HCT116 (cell line): ENCODE measurements at regions not wholly inside any gene's neighbourhood (a gene's known extent, or its start where the extent isn't known, plus 50 kb on each side); places are given as distances from the start of the nearest gene placed in this dataset.

Experiments
- CEBPB ChIP-seq: IDR thresholded peaks from 2 replicates; pipeline ENCODE4 v1.6.1; 2012; ENCODE audit warnings: low read depth
- EGR1 ChIP-seq: IDR thresholded peaks from 2 replicates; pipeline ENCODE4 v1.6.1; 2012; ENCODE audit warnings: low read depth
- EZH2phosphoT487 ChIP-seq: fragments of 200-600 bp; IDR thresholded peaks from 2 replicates; pipeline ENCODE4 v1.6.1; 2018; ENCODE audit warnings: antibody characterized with exemption, borderline replicate concordance
- FOSL1 ChIP-seq: IDR thresholded peaks from 2 replicates; pipeline ENCODE4 v1.6.1; 2012; ENCODE audit warnings: low read depth
- JUND ChIP-seq: IDR thresholded peaks from 2 replicates; pipeline ENCODE4 v1.6.1; 2012
- POLR2A ChIP-seq: IDR thresholded peaks from 2 replicates; pipeline ENCODE4 v1.7.0; 2011; ENCODE audit warnings: borderline replicate concordance; ENCODE audit not compliant: insufficient read depth, insufficient read length; ENCODE audit errors: extremely low read depth
- POLR2AphosphoS5 ChIP-seq: IDR thresholded peaks from 2 replicates; pipeline ENCODE4 v1.6.1; 2011; ENCODE audit warnings: mild to moderate bottlenecking, low read depth, low read length, moderate library complexity
- SRF ChIP-seq: IDR thresholded peaks from 2 replicates; pipeline ENCODE4 v1.6.1; 2012; ENCODE audit warnings: low read depth
- TCF7L2 ChIP-seq: IDR thresholded peaks from 2 replicates; pipeline ENCODE4 v1.7.0; 2011; ENCODE audit warnings: borderline replicate concordance, inconsistent platforms; ENCODE audit not compliant: insufficient read depth, insufficient read length; ENCODE audit errors: extremely low read depth
- YY1 ChIP-seq: IDR thresholded peaks from 2 replicates; pipeline ENCODE4 v1.6.1; 2011; ENCODE audit warnings: low read length, low read depth, moderate library complexity, mild to moderate bottlenecking; ENCODE audit not compliant: insufficient replicate concordance; ENCODE audit errors: extremely low read depth
- TF ChIP-seq, protein P1 (sequence below), 3 experiments: fragments of 200-600 bp in 1 of 3; sonication (generic) in 1 of 3; IDR thresholded peaks in 2 of 3; conservative IDR thresholded peaks in 1 of 3; 2 replicates each; pipeline ENCODE4 v1.5.1; 2012 to 2017; ENCODE audit warnings: low read depth in 2 of 3, low read length in 2 of 3, antibody characterized with exemption in 1 of 3, borderline replicate concordance in 1 of 3, control low read depth in 1 of 3, mild to moderate bottlenecking in 1 of 3, mixed read lengths in 1 of 3, mixed run types in 1 of 3, moderate library complexity in 1 of 3; ENCODE audit not compliant: insufficient read depth in 1 of 3
- TF ChIP-seq, protein P2 (sequence below): IDR thresholded peaks from 2 replicates; pipeline ENCODE4 v1.6.1; 2012
- TF ChIP-seq, protein P3 (sequence below): IDR thresholded peaks from 2 replicates; pipeline ENCODE4 v1.6.1; 2012; ENCODE audit warnings: low read depth

DNA sequence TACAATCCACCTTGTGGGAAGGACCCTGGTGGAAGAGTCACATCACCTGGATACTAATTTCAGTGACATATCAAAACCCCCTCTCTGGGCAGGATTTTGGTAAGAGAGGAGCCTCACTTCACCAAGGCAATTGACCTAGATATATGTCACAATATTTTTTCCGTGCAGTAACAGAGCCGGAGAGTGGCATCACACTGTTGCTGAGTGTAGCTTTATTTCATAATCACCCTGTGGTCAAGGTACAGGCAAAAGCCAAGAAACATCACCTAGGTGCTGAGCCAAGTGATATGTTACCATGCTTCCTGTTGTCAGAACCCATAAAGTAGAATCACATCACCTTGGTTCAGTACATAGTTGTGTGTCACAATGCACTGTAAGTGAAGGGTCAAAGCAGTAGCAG lies 895.2 kb upstream of the TSPY4 start:
- TF ChIP-seq, protein P1, sequence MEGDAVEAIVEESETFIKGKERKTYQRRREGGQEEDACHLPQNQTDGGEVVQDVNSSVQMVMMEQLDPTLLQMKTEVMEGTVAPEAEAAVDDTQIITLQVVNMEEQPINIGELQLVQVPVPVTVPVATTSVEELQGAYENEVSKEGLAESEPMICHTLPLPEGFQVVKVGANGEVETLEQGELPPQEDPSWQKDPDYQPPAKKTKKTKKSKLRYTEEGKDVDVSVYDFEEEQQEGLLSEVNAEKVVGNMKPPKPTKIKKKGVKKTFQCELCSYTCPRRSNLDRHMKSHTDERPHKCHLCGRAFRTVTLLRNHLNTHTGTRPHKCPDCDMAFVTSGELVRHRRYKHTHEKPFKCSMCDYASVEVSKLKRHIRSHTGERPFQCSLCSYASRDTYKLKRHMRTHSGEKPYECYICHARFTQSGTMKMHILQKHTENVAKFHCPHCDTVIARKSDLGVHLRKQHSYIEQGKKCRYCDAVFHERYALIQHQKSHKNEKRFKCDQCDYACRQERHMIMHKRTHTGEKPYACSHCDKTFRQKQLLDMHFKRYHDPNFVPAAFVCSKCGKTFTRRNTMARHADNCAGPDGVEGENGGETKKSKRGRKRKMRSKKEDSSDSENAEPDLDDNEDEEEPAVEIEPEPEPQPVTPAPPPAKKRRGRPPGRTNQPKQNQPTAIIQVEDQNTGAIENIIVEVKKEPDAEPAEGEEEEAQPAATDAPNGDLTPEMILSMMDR (IDR thresholded peaks at IDR 0.05 in 2 of 3, conservative IDR thresholded peaks at IDR 0.05 in 1 of 3; ENCODE audit: borderline replicate concordance in 1 of 3, insufficient read depth in 1 of 3, low read depth in 2 of 3, low read length in 2 of 3), result no peak
- TF ChIP-seq POLR2AphosphoS5, result no peak
- TF ChIP-seq, protein P2, sequence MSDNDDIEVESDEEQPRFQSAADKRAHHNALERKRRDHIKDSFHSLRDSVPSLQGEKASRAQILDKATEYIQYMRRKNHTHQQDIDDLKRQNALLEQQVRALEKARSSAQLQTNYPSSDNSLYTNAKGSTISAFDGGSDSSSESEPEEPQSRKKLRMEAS, result no peak
- TF ChIP-seq SRF, result no peak
- no peak for TF ChIP-seq YY1
- TF ChIP-seq POLR2A, result no peak
- TF ChIP-seq CEBPB, result no peak
- no peak for TF ChIP-seq FOSL1
- TF ChIP-seq EZH2phosphoT487, result no peak
- TF ChIP-seq EGR1, result no peak
- no peak for TF ChIP-seq TCF7L2
- TF ChIP-seq, protein P3, sequence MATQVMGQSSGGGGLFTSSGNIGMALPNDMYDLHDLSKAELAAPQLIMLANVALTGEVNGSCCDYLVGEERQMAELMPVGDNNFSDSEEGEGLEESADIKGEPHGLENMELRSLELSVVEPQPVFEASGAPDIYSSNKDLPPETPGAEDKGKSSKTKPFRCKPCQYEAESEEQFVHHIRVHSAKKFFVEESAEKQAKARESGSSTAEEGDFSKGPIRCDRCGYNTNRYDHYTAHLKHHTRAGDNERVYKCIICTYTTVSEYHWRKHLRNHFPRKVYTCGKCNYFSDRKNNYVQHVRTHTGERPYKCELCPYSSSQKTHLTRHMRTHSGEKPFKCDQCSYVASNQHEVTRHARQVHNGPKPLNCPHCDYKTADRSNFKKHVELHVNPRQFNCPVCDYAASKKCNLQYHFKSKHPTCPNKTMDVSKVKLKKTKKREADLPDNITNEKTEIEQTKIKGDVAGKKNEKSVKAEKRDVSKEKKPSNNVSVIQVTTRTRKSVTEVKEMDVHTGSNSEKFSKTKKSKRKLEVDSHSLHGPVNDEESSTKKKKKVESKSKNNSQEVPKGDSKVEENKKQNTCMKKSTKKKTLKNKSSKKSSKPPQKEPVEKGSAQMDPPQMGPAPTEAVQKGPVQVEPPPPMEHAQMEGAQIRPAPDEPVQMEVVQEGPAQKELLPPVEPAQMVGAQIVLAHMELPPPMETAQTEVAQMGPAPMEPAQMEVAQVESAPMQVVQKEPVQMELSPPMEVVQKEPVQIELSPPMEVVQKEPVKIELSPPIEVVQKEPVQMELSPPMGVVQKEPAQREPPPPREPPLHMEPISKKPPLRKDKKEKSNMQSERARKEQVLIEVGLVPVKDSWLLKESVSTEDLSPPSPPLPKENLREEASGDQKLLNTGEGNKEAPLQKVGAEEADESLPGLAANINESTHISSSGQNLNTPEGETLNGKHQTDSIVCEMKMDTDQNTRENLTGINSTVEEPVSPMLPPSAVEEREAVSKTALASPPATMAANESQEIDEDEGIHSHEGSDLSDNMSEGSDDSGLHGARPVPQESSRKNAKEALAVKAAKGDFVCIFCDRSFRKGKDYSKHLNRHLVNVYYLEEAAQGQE, result no peak
- TF ChIP-seq JUND, result no peak
